Retina (tissue), 1 donor: ENCODE measurements at regions not wholly inside any gene's neighbourhood (a gene's known extent, or its start where the extent isn't known, plus 50 kb on each side); places are given as distances from the start of the nearest gene placed in this dataset.

Experiments used
- DNase-seq: peaks from one replicate; pipeline ENCODE4 v3.0.0-alpha.2; 2016

- DNase-seq, result no peak
Observed at GRCh38 chr12:108043286-108043685, 85.8 kb upstream of the WSCD2 start.

GRCh38 chr12:108043750-108044533, 85.1 kb upstream of the WSCD2 start:
- DNase-seq, result peak; percentile 41

- no peak for DNase-seq
Observed at GRCh38 chr12:108046135-108046534, 83.0 kb upstream of the WSCD2 start.

GRCh38 chr12:108046650-108047049, 82.4 kb upstream of the WSCD2 start:
- DNase-seq, result peak; percentile 6

GRCh38 chr12:108047071-108047550, 82.0 kb upstream of the WSCD2 start:
- no peak for DNase-seq

GRCh38 chr12:108048686-108049085, 80.4 kb upstream of the WSCD2 start:
- DNase-seq, result peak; percentile 9

GRCh38 chr12:108050696-108051095, 78.4 kb upstream of the WSCD2 start:
- DNase-seq, result peak; percentile 30

- DNase-seq, result no peak
Observed at GRCh38 chr12:108052260-108052659, 76.8 kb upstream of the WSCD2 start.

- DNase-seq, result no peak
Observed at GRCh38 chr12:108053512-108053911, 75.6 kb upstream of the WSCD2 start.

GRCh38 chr12:108054496-108054895, 74.6 kb upstream of the WSCD2 start:
- DNase-seq, result no peak

GRCh38 chr12:108055141-108055540, 73.9 kb upstream of the WSCD2 start:
- DNase-seq, result no peak

- no peak for DNase-seq
Observed at GRCh38 chr12:108060067-108060466, 69.0 kb upstream of the WSCD2 start.

GRCh38 chr12:108060903-108061302, 68.2 kb upstream of the WSCD2 start:
- DNase-seq, result no peak

GRCh38 chr12:108063192-108063591, 65.9 kb upstream of the WSCD2 start:
- no peak for DNase-seq

GRCh38 chr12:108065069-108065468, 64.0 kb upstream of the WSCD2 start:
- no peak for DNase-seq

GRCh38 chr12:108066583-108067577, 62.2 kb upstream of the WSCD2 start:
- DNase-seq, result no peak

GRCh38 chr12:108069651-108070165, 59.4 kb upstream of the WSCD2 start:
- no peak for DNase-seq

GRCh38 chr12:108075561-108075960, 53.5 kb upstream of the WSCD2 start:
- no peak for DNase-seq

GRCh38 chr12:108076556-108076955, 52.5 kb upstream of the WSCD2 start:
- DNase-seq, result no peak

GRCh38 chr12:108078428-108078827, 50.7 kb upstream of the WSCD2 start:
- no peak for DNase-seq
